Vagina (tissue), 2 donors: ENCODE measurements at regions not wholly inside any gene's neighbourhood (a gene's known extent, or its start where the extent isn't known, plus 50 kb on each side); places are given as distances from the start of the nearest gene placed in this dataset.

Experiments
- DNase-seq, 2 donors: peaks; one replicate each; pipeline ENCODE4 v3.0.0-alpha.2; 2017; ENCODE audit errors: extremely low spot score in 2 of 2
- H3K27ac ChIP-seq: fragments of 200-600 bp; sonication (generic); one replicate; pipeline ENCODE4 v1.5.1; 2019
- H3K27me3 ChIP-seq: fragments of 200-600 bp; sonication (generic); one replicate; pipeline ENCODE4 v1.5.1; 2019
- H3K36me3 ChIP-seq, 2 donors: fragments of 200-600 bp; sonication (generic); one replicate each; pipeline ENCODE4 v1.5.1; 2017 to 2019
- H3K4me1 ChIP-seq: fragments of 200-600 bp; sonication (generic); one replicate; pipeline ENCODE4 v1.5.1; 2019
- H3K4me3 ChIP-seq, 2 donors: fragments of 200-600 bp; sonication (generic); 1 replicate in 1 of 2; 2 replicates in 1 of 2; pipeline ENCODE4 v1.5.1; 2016 to 2019
- H3K9me3 ChIP-seq: fragments of 200-600 bp; sonication (generic); one replicate; pipeline ENCODE4 v1.5.1; 2019
- CTCF ChIP-seq, 3 experiments: fragments of 450-650 bp in 2 of 3; fragments of 200-600 bp in 1 of 3; sonication (generic) in 1 of 3; IDR thresholded peaks; one replicate each; pipeline ENCODE4 v1.5.1; 2017 to 2019; ENCODE audit warnings: antibody characterized with exemption in 3 of 3, mild to moderate bottlenecking in 2 of 3, moderate library complexity in 2 of 3
- POLR2A ChIP-seq, 2 donors: fragments of 450-650 bp; IDR thresholded peaks; one replicate each; pipeline ENCODE4 v1.6.1; 2017; ENCODE audit warnings: antibody characterized with exemption in 2 of 2, mild to moderate bottlenecking in 2 of 2, moderate library complexity in 2 of 2
- POLR2AphosphoS5 ChIP-seq, 2 donors: sonication (generic); formaldehyde crosslinking; IDR thresholded peaks; one replicate each; pipeline ENCODE4 v1.9.0; 2017; ENCODE audit warnings: antibody characterized with exemption in 2 of 2, mild to moderate bottlenecking in 2 of 2, low read depth in 1 of 2; ENCODE audit not compliant: insufficient read depth in 1 of 2
- intact Hi-C: fragments of 100-400 bp; cut with DNase I; formaldehyde crosslinking; loops from one replicate; pipeline ENCODE4 v1.15.1; 2023

GRCh38 chr1:214990619-214991018, 91.9 kb upstream of the KCNK2 start:
- Histone ChIP-seq H3K27ac (no peak overlapping the region), H3K27me3 (no peaks in the 10 kb centered on the region)
- intact Hi-C loops, result no loop called here

GRCh38 chr1:214991691-214992315, 90.7 kb upstream of the KCNK2 start:
- no peaks in the 10 kb centered on the region for H3K27me3 ChIP-seq
- no peaks in the 10 kb centered on the region for H3K4me1 ChIP-seq
- intact Hi-C loops, result no loop called here
- no peak overlapping the region for H3K27ac ChIP-seq
- H3K4me3 ChIP-seq, result no peak overlapping the region
- TF ChIP-seq POLR2A (IDR thresholded peaks at IDR 0.05) (no peak), POLR2AphosphoS5 (IDR thresholded peaks at IDR 0.05; ENCODE audit: insufficient read depth in 1 of 2, low read depth in 1 of 2) (no peak), CTCF (IDR thresholded peaks at IDR 0.05) (no peak)
- DNase-seq, result no peak
- no peaks in the 10 kb centered on the region for H3K36me3 ChIP-seq
- no peaks in the 10 kb centered on the region for H3K9me3 ChIP-seq

More at GRCh38 chr1:214990619-214991018, 91.9 kb upstream of the KCNK2 start:
- Histone ChIP-seq H3K4me1 (no peaks in the 10 kb centered on the region), H3K4me3 (no peak overlapping the region), H3K9me3 (no peaks in the 10 kb centered on the region), H3K36me3 (no peaks in the 10 kb centered on the region)
- TF ChIP-seq POLR2AphosphoS5 (IDR thresholded peaks at IDR 0.05; ENCODE audit: insufficient read depth in 1 of 2, low read depth in 1 of 2) (no peak), POLR2A (IDR thresholded peaks at IDR 0.05) (no peak), CTCF (IDR thresholded peaks at IDR 0.05) (no peak)
- DNase-seq, result no peak

GRCh38 chr1:214993419-214993818, 89.1 kb upstream of the KCNK2 start:
- DNase-seq, result no peak
- H3K36me3 ChIP-seq, result no peaks in the 10 kb centered on the region
- H3K4me1 ChIP-seq, result no peaks in the 10 kb centered on the region
- no peaks in the 10 kb centered on the region for H3K9me3 ChIP-seq
- no peak for TF ChIP-seq POLR2AphosphoS5 (IDR thresholded peaks at IDR 0.05; ENCODE audit: insufficient read depth in 1 of 2, low read depth in 1 of 2)
- no peak for TF ChIP-seq POLR2A (IDR thresholded peaks at IDR 0.05)
- no peak for TF ChIP-seq CTCF (IDR thresholded peaks at IDR 0.05)
- intact Hi-C loops, result no loop called here
- H3K27me3 ChIP-seq, result no peaks in the 10 kb centered on the region
- H3K4me3 ChIP-seq, result no peak overlapping the region
- H3K27ac ChIP-seq, result no peak overlapping the region

- DNase-seq, result no peak
- Histone ChIP-seq H3K27ac (no peak overlapping the region), H3K4me3 (no peak overlapping the region), H3K4me1 (no peaks in the 10 kb centered on the region), H3K9me3 (no peaks in the 10 kb centered on the region), H3K27me3 (no peaks in the 10 kb centered on the region), H3K36me3 (no peaks in the 10 kb centered on the region)
- intact Hi-C loops, result no loop called here
- TF ChIP-seq CTCF (IDR thresholded peaks at IDR 0.05) (no peak), POLR2AphosphoS5 (IDR thresholded peaks at IDR 0.05; ENCODE audit: insufficient read depth in 1 of 2, low read depth in 1 of 2) (no peak), POLR2A (IDR thresholded peaks at IDR 0.05) (no peak)
Observed at GRCh38 chr1:214997685-214998084, 84.9 kb upstream of the KCNK2 start.

GRCh38 chr1:215001419-215002021, 81.0 kb upstream of the KCNK2 start:
- Histone ChIP-seq H3K36me3 (no peaks in the 10 kb centered on the region), H3K4me3 (no peak overlapping the region), H3K9me3 (no peaks in the 10 kb centered on the region), H3K27me3 (no peaks in the 10 kb centered on the region), H3K27ac (no peak overlapping the region), H3K4me1 (peaks cover 16% of the 10 kb centered on the region)
- intact Hi-C loops, result no loop called here
- no peak for DNase-seq
- TF ChIP-seq CTCF (IDR thresholded peaks at IDR 0.05) (no peak), POLR2AphosphoS5 (IDR thresholded peaks at IDR 0.05; ENCODE audit: insufficient read depth in 1 of 2, low read depth in 1 of 2) (no peak)
